Fibroblast of lung (primary cell): ENCODE measurements at regions not wholly inside any gene's neighbourhood (a gene's known extent, or its start where the extent isn't known, plus 50 kb on each side); places are given as distances from the start of the nearest gene placed in this dataset.

ENCODE experiments used
- DNase-seq, 2 donors: peaks; one replicate each; pipeline versions ENCODE4 v3.0.0 to v3.0.0-alpha.2; 2010; ENCODE audit warnings: low read depth in 2 of 2
- H2AFZ ChIP-seq: 2 replicates; pipeline ENCODE4 v1.5.1; 2012; ENCODE audit warnings: low read length, control low read depth, inconsistent platforms
- H3K27ac ChIP-seq: 2 replicates; pipeline ENCODE4 v1.5.1; 2011; ENCODE audit warnings: low read length, control low read depth; ENCODE audit not compliant: insufficient read depth
- H3K27me3 ChIP-seq: 2 replicates; pipeline ENCODE4 v1.5.1; 2011; ENCODE audit warnings: mild to moderate bottlenecking, low read length; ENCODE audit not compliant: control insufficient read depth, insufficient read depth
- H3K36me3 ChIP-seq: 2 replicates; pipeline ENCODE4 v1.5.1; 2011; ENCODE audit warnings: low read length; ENCODE audit not compliant: control insufficient read depth, insufficient read depth
- H3K4me1 ChIP-seq: 2 replicates; pipeline ENCODE4 v1.5.1; 2011; ENCODE audit warnings: low read length; ENCODE audit not compliant: control insufficient read depth, insufficient read depth; ENCODE audit errors: extremely low read depth
- H3K4me2 ChIP-seq: 2 replicates; pipeline ENCODE4 v1.5.1; 2011; ENCODE audit warnings: low read length, control low read depth; ENCODE audit not compliant: insufficient read depth; ENCODE audit errors: extremely low read depth
- H3K4me3 ChIP-seq, 4 experiments: fragments of 200-600 bp in 1 of 4; sonication (generic) in 1 of 4; replicated peaks in 1 of 4; 2 replicates each; pipeline ENCODE4 v1.5.1; 2011 to 2016; ENCODE audit warnings: low read length in 4 of 4, low read depth in 3 of 4, mild to moderate bottlenecking in 3 of 4, control low read depth in 2 of 4, inconsistent platforms in 1 of 4, mixed read lengths in 1 of 4; ENCODE audit not compliant: insufficient read depth in 1 of 4; ENCODE audit errors: control extremely low read depth in 1 of 4
- H3K79me2 ChIP-seq: 2 replicates; pipeline ENCODE4 v1.5.1; 2012; ENCODE audit warnings: mild to moderate bottlenecking, low read length, inconsistent platforms; ENCODE audit not compliant: control insufficient read depth, insufficient read depth
- H3K9ac ChIP-seq: 2 replicates; pipeline ENCODE4 v1.5.1; 2011; ENCODE audit warnings: mild to moderate bottlenecking, low read length, control low read depth; ENCODE audit not compliant: insufficient read depth
- H3K9me3 ChIP-seq: 2 replicates; pipeline ENCODE4 v1.5.1; 2012; ENCODE audit warnings: low read depth, low read length; ENCODE audit not compliant: control insufficient read depth, insufficient read depth
- H4K20me1 ChIP-seq: 2 replicates; pipeline ENCODE4 v1.5.1; 2011; ENCODE audit warnings: low read length; ENCODE audit not compliant: control insufficient read depth, insufficient read depth; ENCODE audit errors: extremely low read depth
- CTCF ChIP-seq, 2 donors: IDR thresholded peaks in 1 of 2; conservative IDR thresholded peaks in 1 of 2; 1 replicate in 1 of 2; 2 replicates in 1 of 2; pipeline ENCODE4 v1.5.1; 2011 to 2012; ENCODE audit warnings: low read length in 2 of 2, control low read depth in 1 of 2, inconsistent platforms in 1 of 2, low read depth in 1 of 2, mild to moderate bottlenecking in 1 of 2
- EZH2 ChIP-seq: IDR thresholded peaks from 2 replicates; pipeline ENCODE4 v1.5.1; 2012; ENCODE audit warnings: low read length, control low read depth, mild to moderate bottlenecking; ENCODE audit errors: missing control alignments

GRCh38 chr14:85279407-85279806 lies 250.5 kb upstream of the FLRT2 start:
- Histone ChIP-seq H3K9me3 (no peaks in the 10 kb centered on the region), H3K27ac (no peak overlapping the region), H4K20me1 (no peaks in the 10 kb centered on the region), H3K9ac (no peak overlapping the region), H3K79me2 (no peaks in the 10 kb centered on the region), H3K36me3 (no peaks in the 10 kb centered on the region), H3K4me2 (no peak overlapping the region), H3K27me3 (no peaks in the 10 kb centered on the region), H3K4me3 (no peak overlapping the region), H3K4me1 (no peaks in the 10 kb centered on the region), H2AFZ (no peak overlapping the region)
- DNase-seq: no peak
- no peak for TF ChIP-seq CTCF (conservative IDR thresholded peaks at IDR 0.05 in 1 of 2, IDR thresholded peaks at IDR 0.05 in 1 of 2; ENCODE audit: low read depth in 1 of 2, low read length in 2 of 2)
- TF ChIP-seq EZH2: no peak

- Histone ChIP-seq H3K9ac (no peak overlapping the region), H3K4me2 (no peak overlapping the region), H3K27ac (no peak overlapping the region), H3K79me2 (no peaks in the 10 kb centered on the region), H4K20me1 (no peaks in the 10 kb centered on the region), H3K4me1 (no peaks in the 10 kb centered on the region), H2AFZ (no peak overlapping the region), H3K9me3 (no peaks in the 10 kb centered on the region), H3K4me3 (no peak overlapping the region), H3K27me3 (no peaks in the 10 kb centered on the region), H3K36me3 (no peaks in the 10 kb centered on the region)
- TF ChIP-seq CTCF (conservative IDR thresholded peaks at IDR 0.05 in 1 of 2, IDR thresholded peaks at IDR 0.05 in 1 of 2; ENCODE audit: low read depth in 1 of 2, low read length in 2 of 2): no peak
- TF ChIP-seq EZH2: no peak
- DNase-seq: no peak
Measured at GRCh38 chr14:85280074-85280473, 249.9 kb upstream of the FLRT2 start.

GRCh38 chr14:85281921-85282320 lies 248.0 kb upstream of the FLRT2 start:
- Histone ChIP-seq H4K20me1 (no peaks in the 10 kb centered on the region), H3K79me2 (no peaks in the 10 kb centered on the region), H3K4me3 (no peak overlapping the region), H3K27ac (no peak overlapping the region), H3K36me3 (no peaks in the 10 kb centered on the region), H3K9me3 (no peaks in the 10 kb centered on the region), H3K9ac (no peak overlapping the region), H3K27me3 (no peaks in the 10 kb centered on the region), H3K4me1 (no peaks in the 10 kb centered on the region), H2AFZ (no peak overlapping the region), H3K4me2 (no peak overlapping the region)
- TF ChIP-seq CTCF (conservative IDR thresholded peaks at IDR 0.05 in 1 of 2, IDR thresholded peaks at IDR 0.05 in 1 of 2; ENCODE audit: low read depth in 1 of 2, low read length in 2 of 2) (no peak), EZH2 (no peak)
- no peak for DNase-seq
